ENCODE measurements at regions not wholly inside any gene's neighbourhood (a gene's known extent, or its start where the extent isn't known, plus 50 kb on each side); places are given as distances from the start of the nearest gene placed in this dataset.

DNA sequence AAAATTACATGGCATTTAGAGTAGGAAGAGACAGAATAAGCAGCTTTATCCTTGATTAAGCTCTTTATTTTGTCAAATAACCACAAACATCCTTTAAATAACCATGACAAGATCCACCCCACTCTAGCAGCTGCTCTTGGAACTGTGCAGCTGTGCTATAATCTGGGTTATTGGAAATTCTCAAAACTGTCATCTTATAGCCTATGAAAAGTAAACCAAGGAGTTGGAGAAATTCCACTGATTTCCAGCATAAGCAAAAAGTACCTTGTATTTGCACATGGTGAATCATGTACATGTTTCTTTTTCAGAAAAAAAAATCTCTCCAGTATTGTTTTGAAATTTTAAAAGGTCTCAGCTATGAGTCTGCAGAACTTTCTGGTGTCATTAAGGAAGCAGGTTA lies 88.8 kb upstream of the ABI3BP start:
- TF ChIP-seq EZH2phosphoT487 (IDR thresholded peaks at IDR 0.05; ENCODE audit: borderline replicate concordance, low read length), result no peak
- TF ChIP-seq, protein P1, sequence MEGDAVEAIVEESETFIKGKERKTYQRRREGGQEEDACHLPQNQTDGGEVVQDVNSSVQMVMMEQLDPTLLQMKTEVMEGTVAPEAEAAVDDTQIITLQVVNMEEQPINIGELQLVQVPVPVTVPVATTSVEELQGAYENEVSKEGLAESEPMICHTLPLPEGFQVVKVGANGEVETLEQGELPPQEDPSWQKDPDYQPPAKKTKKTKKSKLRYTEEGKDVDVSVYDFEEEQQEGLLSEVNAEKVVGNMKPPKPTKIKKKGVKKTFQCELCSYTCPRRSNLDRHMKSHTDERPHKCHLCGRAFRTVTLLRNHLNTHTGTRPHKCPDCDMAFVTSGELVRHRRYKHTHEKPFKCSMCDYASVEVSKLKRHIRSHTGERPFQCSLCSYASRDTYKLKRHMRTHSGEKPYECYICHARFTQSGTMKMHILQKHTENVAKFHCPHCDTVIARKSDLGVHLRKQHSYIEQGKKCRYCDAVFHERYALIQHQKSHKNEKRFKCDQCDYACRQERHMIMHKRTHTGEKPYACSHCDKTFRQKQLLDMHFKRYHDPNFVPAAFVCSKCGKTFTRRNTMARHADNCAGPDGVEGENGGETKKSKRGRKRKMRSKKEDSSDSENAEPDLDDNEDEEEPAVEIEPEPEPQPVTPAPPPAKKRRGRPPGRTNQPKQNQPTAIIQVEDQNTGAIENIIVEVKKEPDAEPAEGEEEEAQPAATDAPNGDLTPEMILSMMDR (conservative IDR thresholded peaks at IDR 0.05; ENCODE audit: low read depth, low read length), result no peak

All from PC-3 (cell line).